IMR-90 (cell line): ENCODE measurements at regions not wholly inside any gene's neighbourhood (a gene's known extent, or its start where the extent isn't known, plus 50 kb on each side); places are given as distances from the start of the nearest gene placed in this dataset.

Experiments used
- ATAC-seq: fragments of 200-7000 bp; cut with Tn5 transposase; 2 replicates; pipeline ENCODE4 v1.9.1; 2020; ENCODE audit warnings: low read depth, mild to moderate bottlenecking, moderate library complexity
- BruUV-seq: library from RNA; stranded (reverse); fragments of 400-500 nt; replicated peaks from 2 replicates; lab custom pipeline; 2021; lab: Mats Ljungman, UMichigan
- CTCF ChIA-PET: fragments of 300-600 bp; formaldehyde crosslinking; extraction: SDS; loops from one replicate; lab custom pipeline; 2021; ENCODE audit warnings: antibody characterized with exemption; lab: Yijun Ruan, JAX
- POLR2A ChIA-PET: fragments of 300-600 bp; sonication (Branson Sonifier 250); formaldehyde crosslinking; loops from one replicate; lab custom pipeline; 2022; ENCODE audit warnings: antibody characterized with exemption; ENCODE audit not compliant: unreplicated experiment; lab: Charles Lee
- DNase-seq: peaks from one replicate; pipeline ENCODE4 v3.0.0; 2013
- H2AFZ ChIP-seq: replicated peaks from 2 replicates; pipeline ENCODE3; 2013; ENCODE audit warnings: low read length, mild to moderate bottlenecking; ENCODE audit not compliant: poor library complexity
- H2AK5ac ChIP-seq: 2 replicates; pipeline ENCODE4 v1.6.1; 2013; ENCODE audit warnings: low read depth, low read length, inconsistent platforms
- H2AK9ac ChIP-seq: replicated peaks from 2 replicates; pipeline ENCODE3; 2013; ENCODE audit warnings: mild to moderate bottlenecking, low read depth, low read length, moderate library complexity; ENCODE audit not compliant: poor library complexity
- H2BK120ac ChIP-seq: 2 replicates; pipeline ENCODE4 v1.6.1; 2013; ENCODE audit warnings: low read depth, low read length, inconsistent platforms
- H2BK15ac ChIP-seq: 3 replicates; pipeline ENCODE4 v1.6.1; 2013; ENCODE audit warnings: low read depth, low read length, inconsistent platforms
- H2BK20ac ChIP-seq: 2 replicates; pipeline ENCODE4 v1.6.1; 2013; ENCODE audit warnings: low read depth, mild to moderate bottlenecking, inconsistent platforms, low read length, moderate library complexity
- H2BK5ac ChIP-seq: 2 replicates; pipeline ENCODE4 v1.6.1; 2013; ENCODE audit warnings: mild to moderate bottlenecking, low read depth, low read length, inconsistent platforms; ENCODE audit not compliant: poor library complexity, severe bottlenecking
- H3K14ac ChIP-seq: replicated peaks from 2 replicates; pipeline ENCODE4 v1.6.1; 2013; ENCODE audit warnings: low read depth, low read length, inconsistent platforms
- H3K18ac ChIP-seq: 2 replicates; pipeline ENCODE4 v1.6.1; 2013; ENCODE audit warnings: low read depth, low read length, control low read depth
- H3K23ac ChIP-seq: 2 replicates; pipeline ENCODE4 v1.6.1; 2013; ENCODE audit warnings: low read depth, low read length, inconsistent platforms
- H3K27ac ChIP-seq: 2 replicates; pipeline ENCODE4 v1.5.1; 2013; ENCODE audit warnings: mild to moderate bottlenecking, control low read depth, low read length; ENCODE audit not compliant: insufficient read depth
- H3K27me3 ChIP-seq: 2 replicates; pipeline ENCODE4 v1.6.1; 2013; ENCODE audit warnings: low read length; ENCODE audit not compliant: control insufficient read depth, insufficient read depth
- H3K36me3 ChIP-seq: 2 replicates; pipeline ENCODE4 v1.6.1; 2013; ENCODE audit warnings: low read length, mixed read lengths; ENCODE audit not compliant: control insufficient read depth, insufficient read depth
- H3K4ac ChIP-seq: 2 replicates; pipeline ENCODE4 v1.6.1; 2013; ENCODE audit warnings: low read depth, low read length, inconsistent platforms
- H3K4me1 ChIP-seq: 2 replicates; pipeline ENCODE4 v1.6.1; 2013; ENCODE audit warnings: low read length, mixed read lengths; ENCODE audit not compliant: control insufficient read depth, insufficient read depth
- H3K4me2 ChIP-seq: 2 replicates; pipeline ENCODE4 v1.6.1; 2013; ENCODE audit warnings: low read depth, mild to moderate bottlenecking, control low read depth, low read length, moderate library complexity
- H3K4me3 ChIP-seq: 2 replicates; pipeline ENCODE4 v1.5.1; 2013; ENCODE audit warnings: low read depth, mild to moderate bottlenecking, control low read depth, low read length, moderate library complexity; ENCODE audit not compliant: insufficient read depth
- H3K56ac ChIP-seq: 2 replicates; pipeline ENCODE4 v1.6.1; 2013; ENCODE audit warnings: low read length, inconsistent platforms; ENCODE audit not compliant: insufficient read depth; ENCODE audit errors: extremely low read depth
- H3K79me1 ChIP-seq, 2 experiments: 2 replicates each; pipeline ENCODE4 v1.6.1; 2013; ENCODE audit warnings: low read length in 2 of 2, inconsistent platforms in 1 of 2, low read depth in 1 of 2
- H3K9ac ChIP-seq: 2 replicates; pipeline ENCODE4 v1.6.1; 2013; ENCODE audit warnings: low read depth, low read length, control low read depth
- H3K9me1 ChIP-seq: 2 replicates; pipeline ENCODE4 v1.6.1; 2013; ENCODE audit warnings: low read length, inconsistent platforms; ENCODE audit not compliant: insufficient read depth
- H3K9me3 ChIP-seq: 2 replicates; pipeline ENCODE4 v1.6.1; 2013; ENCODE audit warnings: low read length; ENCODE audit not compliant: control insufficient read depth, insufficient read depth
- H4K20me1 ChIP-seq: 2 replicates; pipeline ENCODE4 v1.6.1; 2013; ENCODE audit warnings: low read length, inconsistent platforms; ENCODE audit not compliant: insufficient read depth
- H4K5ac ChIP-seq: 2 replicates; pipeline ENCODE4 v1.6.1; 2013; ENCODE audit warnings: mild to moderate bottlenecking, low read depth, low read length, control low read depth
- H4K8ac ChIP-seq, 2 experiments: 2 replicates each; pipeline ENCODE4 v1.6.1; 2013; ENCODE audit warnings: low read depth in 2 of 2, low read length in 2 of 2, control low read depth in 1 of 2, inconsistent platforms in 1 of 2
- H4K91ac ChIP-seq: 2 replicates; pipeline ENCODE4 v1.6.1; 2013; ENCODE audit warnings: low read depth, low read length, inconsistent platforms; ENCODE audit not compliant: insufficient read depth
- BHLHE40 ChIP-seq: fragments of 150-350 bp; IDR thresholded peaks from 2 replicates; pipeline ENCODE4 v1.6.1; 2016; ENCODE audit warnings: mild to moderate bottlenecking, low read depth, low read length
- CEBPB ChIP-seq: IDR thresholded peaks from 2 replicates; pipeline ENCODE4 v1.6.1; 2012; ENCODE audit warnings: low read depth, low read length, improper control_type of control experiment
- CHD1 ChIP-seq: IDR thresholded peaks from 2 replicates; pipeline ENCODE4 v1.6.1; 2012; ENCODE audit warnings: low read depth, low read length, improper control_type of control experiment
- ELK1 ChIP-seq: fragments of 150-350 bp; IDR thresholded peaks from 2 replicates; pipeline ENCODE4 v1.6.1; 2016; ENCODE audit warnings: low read depth, mild to moderate bottlenecking, low read length, moderate library complexity, borderline replicate concordance
- FOS ChIP-seq: fragments of 150-350 bp; IDR thresholded peaks from 2 replicates; pipeline ENCODE4 v1.6.1; 2016; ENCODE audit warnings: low read depth, low read length
- MAFK ChIP-seq: IDR thresholded peaks from 2 replicates; pipeline ENCODE4 v1.6.1; 2012; ENCODE audit warnings: low read depth, low read length, improper control_type of control experiment
- NFE2L2 ChIP-seq: fragments of 150-350 bp; IDR thresholded peaks from 2 replicates; pipeline ENCODE4 v1.6.1; 2016; ENCODE audit warnings: low read depth, mild to moderate bottlenecking, low read length
- POLR2A ChIP-seq: IDR thresholded peaks from 2 replicates; pipeline ENCODE4 v1.6.1; 2012; ENCODE audit warnings: mild to moderate bottlenecking, low read depth, low read length
- RAD21 ChIP-seq: IDR thresholded peaks from 2 replicates; pipeline ENCODE4 v1.6.1; 2012; ENCODE audit warnings: low read length, improper control_type of control experiment
- RCOR1 ChIP-seq: IDR thresholded peaks from 2 replicates; pipeline ENCODE4 v1.6.1; 2012; ENCODE audit warnings: mild to moderate bottlenecking, low read length, improper control_type of control experiment; ENCODE audit not compliant: insufficient replicate concordance
- RFX5 ChIP-seq: IDR thresholded peaks from 2 replicates; pipeline ENCODE4 v1.8.0; 2012; ENCODE audit warnings: low read depth, mild to moderate bottlenecking, low read length, moderate library complexity
- SMC3 ChIP-seq: fragments of 150-350 bp; IDR thresholded peaks from 2 replicates; pipeline ENCODE4 v1.6.1; 2016; ENCODE audit warnings: low read depth, mild to moderate bottlenecking, antibody characterized with exemption, low read length, moderate library complexity
- USF2 ChIP-seq: fragments of 150-350 bp; IDR thresholded peaks from 2 replicates; pipeline ENCODE4 v1.6.1; 2017; ENCODE audit warnings: mild to moderate bottlenecking, antibody characterized with exemption, low read length, low read depth
- WGBS, 2 experiments: methylation state at CpG; one replicate each; pipeline versions ENCODE4 v1.1.5 to v1.1.7; 2013; ENCODE audit warnings: missing lambda C conversion rate in 2 of 2; ENCODE audit not compliant: insufficient read length in 1 of 2; ENCODE audit errors: extremely low coverage in 2 of 2; 5-methylcytosine and 5-hydroxymethylcytosine counted together
- dilution Hi-C: fragments of 300-500 bp; cut with HindIII; formaldehyde crosslinking; loops from one replicate; pipeline ENCODE4 v1.14.3; 2018; ENCODE audit warnings: low sequenced_read_pairs; ENCODE audit not compliant: unreplicated experiment
- in situ Hi-C: fragments of 300-500 bp; cut with MboI; formaldehyde crosslinking; loops from 3 replicates; pipeline ENCODE4 v1.14.3; 2019; ENCODE audit warnings: low sequenced_read_pairs, inconsistent platforms, mixed read lengths
- intact Hi-C: fragments of 100-400 bp; cut with micrococcal nuclease; formaldehyde crosslinking; loops from 2 replicates; pipeline ENCODE4 v1.10.0; 2022

GRCh38 chr9:16345902-16346301, 524.6 kb downstream of the BNC2 start:
- H3K14ac ChIP-seq, result no peak overlapping the region
- no peak overlapping the region for H2BK5ac ChIP-seq
- no peak overlapping the region for H4K8ac ChIP-seq
- no peak overlapping the region for H3K27ac ChIP-seq
- ATAC-seq (no peak), DNase-seq (no peak)
- TF ChIP-seq FOS (no peak), RCOR1 (no peak), SMC3 (no peak), CHD1 (no peak), MAFK (no peak), CEBPB (no peak; the same call in 1 of the 2 replicates), BHLHE40 (no peak), ELK1 (no peak), RAD21 (no peak), NFE2L2 (no peak), USF2 (no peak), RFX5 (no peak), POLR2A (no peak)
- H3K18ac ChIP-seq, result no peak overlapping the region
- H2AK5ac ChIP-seq, result no peak overlapping the region
- in situ Hi-C loops, result no loop called here
- BruUV-seq, result no TSS peak
- 88% methylated on average over 2 of the region's 3 CpGs; no CpG with 5 or more reads in 1 of the 2 experiments for WGBS, 2 experiments
- no peak overlapping the region for H3K9ac ChIP-seq
- no peaks in the 10 kb centered on the region for H4K20me1 ChIP-seq
- H3K9me1 ChIP-seq, result peaks cover 7% of the 10 kb centered on the region; the same call in 1 of the 2 replicates
- H3K56ac ChIP-seq, result no peak overlapping the region
- dilution Hi-C loops, result no loop called here
- no peak overlapping the region for H3K4me2 ChIP-seq
- H3K4me3 ChIP-seq, result no peak overlapping the region
- H2AK9ac ChIP-seq, result no peak overlapping the region
- no peak overlapping the region for H3K4ac ChIP-seq
- no peak overlapping the region for H3K23ac ChIP-seq
- H3K27me3 ChIP-seq, result no peaks in the 10 kb centered on the region
- ChIA-PET CTCF (interaction anchor here (0.5 kb wide), 1 partner anchor 13 kb away, joined by 3 read pairs; no protein-coding TSS in a partner anchor), POLR2A (no interaction called here)
- no peak overlapping the region for H2AFZ ChIP-seq
- H3K79me1 ChIP-seq, result no peaks in the 10 kb centered on the region
- H2BK15ac ChIP-seq, result peak overlapping the region; percentile 40; the same call in 2 of the 3 replicates
- no peak overlapping the region; the same call in 1 of the 2 replicates for H4K5ac ChIP-seq
- intact Hi-C loops, result no loop called here
- 0 out of 2 replicates have a peak overlapping the region, but pooled peaks have one; percentile 18 for H2BK20ac ChIP-seq
- no peaks in the 10 kb centered on the region for H3K9me3 ChIP-seq
- H3K36me3 ChIP-seq, result no peaks in the 10 kb centered on the region
- H4K91ac ChIP-seq, result no peak overlapping the region
- peaks cover 15% of the 10 kb centered on the region for H3K4me1 ChIP-seq
- no peak overlapping the region for H2BK120ac ChIP-seq
